ENCODE measurements at regions not wholly inside any gene's neighbourhood (a gene's known extent, or its start where the extent isn't known, plus 50 kb on each side); places are given as distances from the start of the nearest gene placed in this dataset.

DNA sequence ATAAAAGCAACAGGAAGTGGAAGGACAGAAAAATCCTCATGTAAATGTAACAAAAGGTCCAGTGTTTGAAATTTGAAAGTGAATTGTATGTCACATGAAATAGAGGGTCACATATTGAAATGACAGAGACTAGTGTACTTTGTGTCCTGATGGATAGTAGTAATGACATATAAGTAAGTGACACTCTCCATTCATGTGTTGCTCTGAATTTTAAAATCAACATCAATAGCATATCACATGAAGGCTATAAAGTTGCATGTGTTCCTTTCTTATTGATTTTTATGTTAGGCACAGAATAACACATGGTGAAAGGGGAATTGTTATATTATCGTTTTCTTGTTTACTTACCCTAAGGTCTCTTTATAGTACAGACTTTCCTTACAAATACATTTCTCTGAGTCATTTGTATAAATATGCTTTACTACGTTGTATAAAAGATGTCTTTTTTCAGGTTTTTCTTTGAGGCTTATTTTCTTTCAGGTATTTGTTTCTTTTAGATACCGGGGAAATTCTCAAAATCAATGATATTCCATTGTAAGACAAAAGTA, 104.6 kb upstream of the CACNA2D1 start:
- Histone ChIP-seq H3K4me2 (ENCODE audit: low read length) (no peak overlapping the region), H3K9me2 (replicated peaks; ENCODE audit: low read length) (no peaks in the 10 kb centered on the region), H2AFZ (ENCODE audit: low read length) (no peak overlapping the region), H3K4me1 (ENCODE audit: insufficient read depth, low read length) (no peaks in the 10 kb centered on the region), H3K9me3 (ENCODE audit: low read length) (no peaks in the 10 kb centered on the region), H3K79me2 (ENCODE audit: low read length) (no peaks in the 10 kb centered on the region), H3K27me3 (ENCODE audit: low read length) (peaks cover 7% of the 10 kb centered on the region; the same call in 1 of the 2 replicates), H4K20me1 (ENCODE audit: low read length) (no peaks in the 10 kb centered on the region), H3K36me3 (ENCODE audit: low read depth, low read length) (no peaks in the 10 kb centered on the region), H3K9ac (ENCODE audit: low read length) (no peak overlapping the region), H3F3A (ENCODE audit: low read length, unreplicated experiment) (no peaks in the 10 kb centered on the region), H3K4me3 (ENCODE audit: low read length) (no peak overlapping the region), H3K27ac (ENCODE audit: low read length) (no peak overlapping the region)
- ATAC-seq (peak; percentile 93), DNase-seq (peak; percentile 8)
- POLR2A ChIA-PET (ENCODE audit: unreplicated experiment): no interaction called here
- no TSS peak for BruUV-seq (replicated peaks)
- TF ChIP-seq, protein P1, sequence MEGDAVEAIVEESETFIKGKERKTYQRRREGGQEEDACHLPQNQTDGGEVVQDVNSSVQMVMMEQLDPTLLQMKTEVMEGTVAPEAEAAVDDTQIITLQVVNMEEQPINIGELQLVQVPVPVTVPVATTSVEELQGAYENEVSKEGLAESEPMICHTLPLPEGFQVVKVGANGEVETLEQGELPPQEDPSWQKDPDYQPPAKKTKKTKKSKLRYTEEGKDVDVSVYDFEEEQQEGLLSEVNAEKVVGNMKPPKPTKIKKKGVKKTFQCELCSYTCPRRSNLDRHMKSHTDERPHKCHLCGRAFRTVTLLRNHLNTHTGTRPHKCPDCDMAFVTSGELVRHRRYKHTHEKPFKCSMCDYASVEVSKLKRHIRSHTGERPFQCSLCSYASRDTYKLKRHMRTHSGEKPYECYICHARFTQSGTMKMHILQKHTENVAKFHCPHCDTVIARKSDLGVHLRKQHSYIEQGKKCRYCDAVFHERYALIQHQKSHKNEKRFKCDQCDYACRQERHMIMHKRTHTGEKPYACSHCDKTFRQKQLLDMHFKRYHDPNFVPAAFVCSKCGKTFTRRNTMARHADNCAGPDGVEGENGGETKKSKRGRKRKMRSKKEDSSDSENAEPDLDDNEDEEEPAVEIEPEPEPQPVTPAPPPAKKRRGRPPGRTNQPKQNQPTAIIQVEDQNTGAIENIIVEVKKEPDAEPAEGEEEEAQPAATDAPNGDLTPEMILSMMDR (conservative IDR thresholded peaks at IDR 0.05; ENCODE audit: low read depth, low read length): no peak
- TF ChIP-seq EZH2 (IDR thresholded peaks at IDR 0.05; ENCODE audit: low read length, unreplicated experiment) (no peak), EZH2phosphoT487 (IDR thresholded peaks at IDR 0.05; ENCODE audit: borderline replicate concordance, low read length) (no peak)
- CTCF ChIA-PET: no interaction called here
- intact Hi-C loops (cut with micrococcal nuclease): no loop called here

DNA sequence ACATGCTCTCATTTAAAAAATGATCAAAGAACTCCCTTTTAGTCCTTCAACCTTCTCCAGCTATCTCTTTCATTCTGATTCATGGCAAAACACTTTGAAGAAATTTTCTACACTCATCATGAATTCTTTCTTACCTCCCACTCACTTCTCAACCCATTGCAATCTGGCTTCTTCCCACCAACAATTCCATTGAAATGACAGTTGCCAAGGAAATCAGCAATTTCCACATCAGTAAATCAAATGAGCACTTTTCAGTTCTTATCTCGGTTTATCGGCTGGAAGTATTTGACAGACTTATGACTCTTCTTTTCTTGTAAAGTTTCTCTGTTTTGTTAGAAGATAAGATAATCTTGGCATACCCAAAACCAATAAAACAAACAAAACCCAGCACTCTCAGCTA, 99.1 kb upstream of the CACNA2D1 start:
- H4K20me1 ChIP-seq (ENCODE audit: low read length): no peaks in the 10 kb centered on the region
- intact Hi-C loops (cut with micrococcal nuclease): no loop called here
- BruUV-seq (replicated peaks): no TSS peak
- no peaks in the 10 kb centered on the region for H3K9me3 ChIP-seq (ENCODE audit: low read length)
- no peak overlapping the region for H3K9ac ChIP-seq (ENCODE audit: low read length)
- CTCF ChIA-PET: no interaction called here
- H3K27ac ChIP-seq (ENCODE audit: low read length): no peak overlapping the region
- TF ChIP-seq EZH2phosphoT487 (IDR thresholded peaks at IDR 0.05; ENCODE audit: borderline replicate concordance, low read length) (no peak), EZH2 (IDR thresholded peaks at IDR 0.05; ENCODE audit: low read length, unreplicated experiment) (no peak)
- TF ChIP-seq, protein P1 (conservative IDR thresholded peaks at IDR 0.05; ENCODE audit: low read depth, low read length): no peak
- no peak overlapping the region for H3K4me2 ChIP-seq (ENCODE audit: low read length)
- POLR2A ChIA-PET (ENCODE audit: unreplicated experiment): no interaction called here
- no peaks in the 10 kb centered on the region for H3K9me2 ChIP-seq (replicated peaks; ENCODE audit: low read length)
- H2AFZ ChIP-seq (ENCODE audit: low read length): no peak overlapping the region
- H3K4me3 ChIP-seq (ENCODE audit: low read length): no peak overlapping the region
- DNase-seq: no peak
- peaks cover 24% of the 10 kb centered on the region for H3K27me3 ChIP-seq (ENCODE audit: low read length)
- no peaks in the 10 kb centered on the region for H3K36me3 ChIP-seq (ENCODE audit: low read depth, low read length)
- no peak for ATAC-seq
- H3K79me2 ChIP-seq (ENCODE audit: low read length): no peaks in the 10 kb centered on the region
- H3K4me1 ChIP-seq (ENCODE audit: insufficient read depth, low read length): no peaks in the 10 kb centered on the region
- no peaks in the 10 kb centered on the region for H3F3A ChIP-seq (ENCODE audit: low read length, unreplicated experiment)

DNA sequence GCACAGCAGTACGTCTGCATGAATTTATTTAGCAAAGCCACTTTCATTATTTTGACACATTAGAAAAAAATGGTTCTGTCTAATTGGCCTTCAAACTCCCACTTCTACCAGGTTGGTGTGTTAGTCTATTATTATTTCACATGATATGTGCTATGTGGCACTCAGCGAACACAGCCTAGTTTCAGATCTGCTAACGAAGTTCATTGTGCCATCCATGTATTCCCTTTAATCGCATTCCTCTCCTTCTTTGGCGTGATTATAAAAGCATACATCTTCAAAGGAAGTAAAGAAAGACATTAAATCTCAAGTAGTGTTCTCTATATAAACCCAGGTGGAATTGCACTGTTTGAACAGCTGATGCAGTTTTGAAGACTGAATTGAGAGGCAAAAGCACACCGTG, 96.4 kb upstream of the CACNA2D1 start:
- CTCF ChIA-PET: no interaction called here
- BruUV-seq (replicated peaks): no TSS peak

More for the DNA sequence above, 96.4 kb upstream of the CACNA2D1 start:
- no peak for ATAC-seq
- no peaks in the 10 kb centered on the region for H4K20me1 ChIP-seq (ENCODE audit: low read length)
- intact Hi-C loops (cut with micrococcal nuclease): no loop called here
- no peak overlapping the region for H3K27ac ChIP-seq (ENCODE audit: low read length)
- no peaks in the 10 kb centered on the region for H3K36me3 ChIP-seq (ENCODE audit: low read depth, low read length)
- H3K9me3 ChIP-seq (ENCODE audit: low read length): no peaks in the 10 kb centered on the region
- H3K4me1 ChIP-seq (ENCODE audit: insufficient read depth, low read length): no peaks in the 10 kb centered on the region
- POLR2A ChIA-PET (ENCODE audit: unreplicated experiment): no interaction called here
- H3K9me2 ChIP-seq (replicated peaks; ENCODE audit: low read length): no peaks in the 10 kb centered on the region
- DNase-seq: no peak
- H2AFZ ChIP-seq (ENCODE audit: low read length): no peak overlapping the region
- no peaks in the 10 kb centered on the region for H3F3A ChIP-seq (ENCODE audit: low read length, unreplicated experiment)
- no peaks in the 10 kb centered on the region for H3K79me2 ChIP-seq (ENCODE audit: low read length)
- H3K27me3 ChIP-seq (ENCODE audit: low read length): peaks cover 24% of the 10 kb centered on the region
- no peak overlapping the region for H3K4me2 ChIP-seq (ENCODE audit: low read length)
- TF ChIP-seq, protein P1 (conservative IDR thresholded peaks at IDR 0.05; ENCODE audit: low read depth, low read length): no peak
- no peak for TF ChIP-seq EZH2 (IDR thresholded peaks at IDR 0.05; ENCODE audit: low read length, unreplicated experiment)
- no peak for TF ChIP-seq EZH2phosphoT487 (IDR thresholded peaks at IDR 0.05; ENCODE audit: borderline replicate concordance, low read length)
- H3K9ac ChIP-seq (ENCODE audit: low read length): no peak overlapping the region
- no peak overlapping the region for H3K4me3 ChIP-seq (ENCODE audit: low read length)

All from PC-3 (cell line).